ENCODE measurements at regions not wholly inside any gene's neighbourhood (a gene's known extent, or its start where the extent isn't known, plus 50 kb on each side); places are given as distances from the start of the nearest gene placed in this dataset.
"Not testable (repeated sequence)": the region's sequence is repeated elsewhere in the genome, so short reads cannot be mapped to it uniquely, and the experiment has no call there.

DNA sequence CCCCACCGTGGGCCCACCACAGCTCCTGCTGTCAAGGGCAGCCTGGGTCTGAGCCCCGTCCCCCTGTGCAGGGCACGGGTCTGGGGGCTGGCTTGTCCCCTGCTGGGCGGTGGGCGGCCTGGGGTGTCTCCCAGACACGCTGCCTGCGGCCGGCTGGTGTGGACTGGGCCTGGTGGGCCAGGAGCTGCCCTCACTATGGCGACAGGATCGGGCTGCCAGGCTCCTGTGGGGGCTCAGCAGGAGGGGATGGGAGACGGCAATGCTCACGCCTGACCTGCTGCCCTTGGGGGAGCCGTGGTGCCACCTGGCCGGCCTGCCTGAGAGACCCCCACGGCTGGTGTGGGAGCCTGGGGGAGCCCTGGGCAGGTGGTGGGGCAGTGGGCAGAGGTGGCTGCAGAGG is 156.1 kb downstream of the TMEM121 start:
- TF ChIP-seq SUZ12 (IDR thresholded peaks at IDR 0.05; ENCODE audit: extremely low read depth, insufficient read depth, insufficient read length); YY1 (IDR thresholded peaks at IDR 0.05; ENCODE audit: insufficient read depth, insufficient read length); ZNF274 (IDR thresholded peaks at IDR 0.05; ENCODE audit: low read depth, low read length): not testable (repeated sequence)

Measured in NT2/D1 (cell line).